GM21515 (cell line): ENCODE measurements at regions not wholly inside any gene's neighbourhood (a gene's known extent, or its start where the extent isn't known, plus 50 kb on each side); places are given as distances from the start of the nearest gene placed in this dataset.
"Not testable (repeated sequence)": the region's sequence is repeated elsewhere in the genome, so short reads cannot be mapped to it uniquely, and the experiment has no call there.

Experiments used
- ATAC-seq: cut with Tn5 transposase; IDR thresholded peaks from one replicate; pipeline ENCODE4 v1.9.1; 2021; ENCODE audit not compliant: unreplicated experiment

DNA sequence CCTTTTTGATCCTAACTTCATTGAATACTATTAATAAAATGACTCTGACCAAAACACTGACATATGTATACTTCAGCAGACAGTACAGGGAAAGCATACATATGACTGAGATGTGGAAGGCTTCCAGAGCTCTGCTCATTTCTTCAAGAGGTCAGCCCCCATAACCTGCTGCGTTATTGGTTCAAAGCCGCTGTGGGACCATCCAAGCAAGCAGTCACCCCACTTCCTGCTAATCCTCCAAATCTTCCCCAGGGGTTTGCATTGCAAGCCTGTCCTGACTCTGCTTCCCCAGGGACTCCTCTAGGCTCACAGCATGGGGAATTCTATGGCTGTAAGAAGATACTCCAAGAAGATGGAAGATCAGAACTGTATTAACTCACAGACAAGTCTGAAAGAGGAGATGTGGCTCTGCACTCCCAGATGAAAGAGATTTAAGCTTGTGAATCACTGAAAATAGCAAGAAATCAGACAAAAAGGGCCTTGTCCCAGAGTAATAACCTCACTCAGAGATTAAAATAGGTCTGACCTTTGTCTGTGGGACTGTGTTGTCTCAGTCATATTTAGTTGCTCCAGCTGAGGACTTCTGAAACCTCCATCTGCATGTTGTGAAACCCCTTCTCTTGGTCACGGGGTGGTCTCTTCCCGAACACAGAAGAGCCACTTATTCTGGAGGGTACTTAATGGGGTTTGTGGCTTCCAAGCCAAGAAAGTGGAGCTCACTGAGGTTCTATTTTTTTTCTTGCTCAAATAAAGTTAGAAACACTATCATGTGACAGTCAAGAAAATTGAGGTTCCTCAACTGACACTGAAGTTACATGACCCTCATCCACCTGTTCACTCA is 101.5 kb upstream of the MARCKS start:
- peak; percentile 84 for ATAC-seq

DNA sequence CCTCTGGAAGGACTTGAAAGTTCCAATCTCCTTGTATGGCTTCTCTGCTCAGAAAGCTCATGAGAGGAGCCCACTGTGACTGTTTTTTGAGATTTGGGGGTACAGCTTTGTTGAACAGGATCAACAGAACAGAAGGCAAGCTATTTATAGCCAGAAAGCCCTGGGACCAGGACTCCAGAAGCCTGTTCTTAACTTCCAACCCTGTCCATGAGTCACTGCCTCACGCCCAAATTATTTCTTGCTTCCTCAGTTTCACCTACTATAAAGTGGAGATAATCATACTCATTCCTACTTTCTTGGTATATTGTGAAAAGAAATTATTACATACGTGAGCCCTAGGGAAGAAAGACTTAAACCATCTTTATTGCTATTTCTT is 100.9 kb upstream of the MARCKS start:
- ATAC-seq = no peak

DNA sequence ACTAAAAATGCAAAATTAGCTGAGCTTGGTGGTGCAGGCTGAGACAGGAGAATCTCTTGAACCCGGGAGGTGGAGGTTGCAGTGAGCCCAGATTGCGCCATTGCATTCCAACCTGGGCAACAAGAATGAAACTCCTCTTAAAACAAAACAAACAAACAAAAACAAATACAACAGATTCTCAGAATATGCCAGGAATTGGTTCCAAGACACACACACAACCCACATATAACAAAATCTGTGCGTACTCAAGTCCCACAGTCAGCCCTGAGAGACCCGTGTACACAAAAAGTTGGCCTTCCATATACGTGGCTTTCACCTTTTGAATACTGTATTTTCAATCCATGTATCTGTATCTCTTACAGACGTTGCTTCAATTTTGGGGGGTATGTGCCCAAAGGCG is 98.9 kb upstream of the MARCKS start:
- ATAC-seq = no peak

DNA sequence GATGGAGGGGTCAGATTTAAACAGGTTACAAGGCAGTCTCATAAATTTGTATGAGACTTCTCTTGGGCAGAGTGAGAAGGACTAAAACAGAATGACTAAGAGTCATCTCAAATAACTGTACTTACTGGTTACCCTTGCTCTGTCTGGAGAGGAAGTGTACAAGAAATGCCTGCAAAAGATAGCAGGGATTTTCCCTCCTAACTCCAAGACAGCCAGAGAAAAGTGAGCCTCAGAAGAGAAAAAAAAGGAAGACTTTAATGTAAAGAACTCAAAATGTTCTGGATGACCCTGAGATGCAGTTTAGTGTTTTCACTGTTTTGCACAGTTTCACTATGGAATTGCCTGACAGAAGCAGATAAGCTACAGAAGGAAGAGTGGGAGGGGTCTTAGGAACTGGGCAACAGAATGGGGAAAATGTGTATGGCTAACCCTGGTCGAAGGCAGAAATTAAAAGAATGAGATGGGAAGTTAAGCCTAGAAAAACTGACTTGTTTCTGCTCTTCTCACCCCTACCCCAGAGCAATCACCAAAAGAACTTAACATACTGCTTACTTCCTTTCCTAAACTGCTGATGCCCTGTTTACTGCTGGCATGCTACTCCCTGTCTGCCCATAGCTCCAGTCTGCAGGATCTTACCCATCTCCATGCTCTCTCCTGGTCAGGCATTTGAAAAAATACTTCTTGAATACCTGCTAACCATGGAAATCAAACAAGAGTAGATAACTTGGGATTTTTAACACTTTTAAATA is 98.1 kb upstream of the MARCKS start:
- ATAC-seq = no peak

DNA sequence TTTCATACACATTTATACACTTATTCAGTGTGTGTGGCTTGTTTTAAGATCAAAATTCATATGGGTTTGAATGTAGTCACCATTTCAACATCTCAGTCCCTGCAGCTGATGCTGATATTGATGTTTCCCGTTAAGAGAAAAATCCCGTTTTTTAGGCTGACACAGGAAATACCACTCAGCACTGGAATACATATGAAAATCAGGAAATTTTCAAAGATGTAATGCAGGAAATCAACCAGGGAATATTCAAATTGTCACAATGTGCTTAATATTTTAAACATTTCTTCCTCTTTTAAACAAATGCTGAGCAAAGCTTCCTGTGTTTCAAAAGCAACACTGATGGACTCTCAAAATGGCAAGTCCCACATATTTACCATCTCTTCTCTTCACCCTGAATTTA is 94.5 kb upstream of the MARCKS start:
- ATAC-seq = no peak

GRCh38 chr6:113763311-113763766 is 93.8 kb upstream of the MARCKS start:
- ATAC-seq = no peak

DNA sequence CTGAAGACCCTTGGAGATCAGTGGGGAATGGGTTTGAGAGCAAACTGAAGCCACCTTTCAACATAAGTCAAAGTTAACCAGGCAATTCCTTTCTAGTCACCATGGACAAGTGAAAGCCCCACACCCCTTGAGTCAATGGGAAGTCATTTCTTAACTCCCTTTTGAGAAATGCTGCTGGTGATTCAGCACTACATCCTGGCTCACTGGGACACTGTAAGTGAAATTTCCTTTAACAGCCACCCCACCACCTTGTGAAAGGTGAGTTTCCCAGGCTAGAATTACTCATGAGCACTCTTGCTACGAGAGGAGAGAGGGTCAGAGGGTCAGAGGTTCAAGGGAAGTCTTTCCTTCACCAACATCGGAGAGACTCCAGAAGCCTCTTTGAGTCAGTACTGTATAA is 93.3 kb upstream of the MARCKS start:
- peak; percentile 71 for ATAC-seq

DNA sequence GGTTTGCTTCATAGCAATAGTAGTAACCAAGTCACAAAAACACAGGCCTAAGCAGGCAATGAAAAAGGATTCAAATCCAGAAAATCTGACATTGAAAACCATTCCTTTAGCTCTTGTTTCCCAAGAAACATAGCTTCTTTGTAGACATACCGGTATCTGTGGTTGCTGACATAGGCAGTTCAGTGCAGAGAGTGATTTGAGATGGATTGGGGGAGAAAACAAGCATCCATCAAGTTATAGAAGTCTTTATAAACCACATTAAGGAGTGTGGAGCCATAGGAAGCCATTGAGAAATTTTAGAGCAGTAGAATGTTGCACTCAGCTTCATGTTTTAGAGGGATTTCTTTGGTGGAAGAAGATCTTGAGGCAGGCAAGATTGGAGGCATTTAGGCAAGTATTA is 91.2 kb upstream of the MARCKS start:
- ATAC-seq = no peak

GRCh38 chr6:113767985-113768384 is 89.2 kb upstream of the MARCKS start:
- no peak for ATAC-seq

DNA sequence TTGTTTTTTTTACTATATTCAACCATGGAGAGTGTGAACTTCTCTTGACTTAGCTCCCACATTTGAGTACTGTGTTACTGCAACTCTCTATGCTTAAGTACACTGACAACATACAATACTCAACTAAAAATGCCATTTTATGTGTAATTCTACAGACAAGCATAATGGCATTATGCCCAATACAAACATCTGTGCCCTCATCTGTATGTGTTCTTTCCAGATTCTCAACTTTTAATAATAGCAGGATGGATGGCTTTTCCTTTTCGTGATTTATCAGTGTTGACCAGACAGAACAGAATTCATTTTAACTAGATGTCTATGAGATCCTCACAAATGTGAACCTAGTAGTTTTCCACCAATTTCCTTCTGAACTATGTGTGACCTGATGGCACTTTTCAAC is 84.2 kb upstream of the MARCKS start:
- ATAC-seq = no peak

DNA sequence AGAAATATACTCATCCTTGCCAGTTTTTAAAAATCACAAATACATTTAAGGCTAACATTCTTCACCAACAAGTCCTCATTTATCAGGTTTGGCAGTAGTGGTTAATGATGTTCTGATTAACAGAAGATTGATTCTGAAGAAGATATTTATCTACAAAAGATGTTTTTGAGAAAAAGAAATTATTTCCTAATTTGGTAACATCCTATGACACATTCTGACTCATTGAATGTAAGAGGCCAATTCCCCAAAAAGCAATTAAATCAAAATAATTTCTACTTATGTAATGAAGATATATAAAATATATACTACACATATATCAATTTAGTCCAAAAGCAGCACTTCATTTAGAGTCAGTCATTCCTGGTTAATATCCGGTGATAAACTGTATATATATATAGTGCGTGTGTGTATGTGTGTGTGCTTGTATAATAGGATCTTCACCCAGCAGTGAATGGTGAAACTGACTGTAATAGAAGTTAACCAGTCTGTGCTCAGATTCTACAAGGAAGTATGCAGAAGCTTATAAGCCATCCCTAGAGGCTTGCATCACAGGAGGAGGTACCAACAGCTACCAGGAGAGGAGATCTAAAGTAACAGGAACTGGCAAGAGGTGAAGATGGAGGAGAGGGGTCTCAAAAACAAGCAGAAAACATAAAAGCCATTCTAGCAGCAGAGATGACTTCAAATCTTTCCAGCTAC is 82.9 kb upstream of the MARCKS start:
- no peak for ATAC-seq

DNA sequence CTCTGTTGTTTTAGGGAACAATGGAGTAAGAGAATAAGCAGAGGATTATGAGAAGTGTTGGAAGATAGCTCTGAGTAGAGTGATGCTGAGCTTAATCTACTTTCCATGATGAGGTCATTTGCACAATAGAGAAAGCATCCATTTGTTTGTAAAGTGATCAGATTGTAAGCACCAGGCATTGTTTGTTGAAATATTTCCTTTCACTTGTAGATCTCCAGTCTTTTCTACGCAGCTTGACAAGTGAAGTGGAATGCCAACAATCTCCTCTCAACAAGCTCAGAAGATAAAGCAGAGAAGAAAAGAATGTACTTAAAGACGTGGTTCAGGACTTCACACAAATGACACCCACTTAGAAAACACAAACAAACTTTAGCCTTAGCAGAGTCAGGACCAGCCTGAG is 80.1 kb upstream of the MARCKS start:
- ATAC-seq = no peak

DNA sequence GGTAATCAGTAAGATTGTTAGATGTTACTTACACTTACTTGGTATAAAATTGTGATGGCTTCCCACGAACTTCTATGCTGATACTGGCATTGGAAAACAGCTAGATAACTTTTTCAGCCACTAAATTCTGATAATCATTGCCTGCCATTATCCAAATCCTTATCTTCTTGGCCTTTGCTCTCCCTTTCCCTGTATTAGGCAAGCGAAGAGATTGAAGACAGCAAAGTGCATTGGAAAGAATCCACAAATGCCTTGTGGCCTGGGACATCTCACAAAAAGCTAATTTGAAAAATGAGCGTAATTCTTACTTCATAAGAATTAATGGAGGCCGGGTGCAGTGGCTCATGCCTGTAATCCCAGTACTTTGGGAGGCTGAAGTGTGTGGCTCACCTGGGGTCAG is 79.5 kb upstream of the MARCKS start:
- ATAC-seq = no peak

- no peak for ATAC-seq
Measured at GRCh38 chr6:113779656-113780055, 77.5 kb upstream of the MARCKS start.

DNA sequence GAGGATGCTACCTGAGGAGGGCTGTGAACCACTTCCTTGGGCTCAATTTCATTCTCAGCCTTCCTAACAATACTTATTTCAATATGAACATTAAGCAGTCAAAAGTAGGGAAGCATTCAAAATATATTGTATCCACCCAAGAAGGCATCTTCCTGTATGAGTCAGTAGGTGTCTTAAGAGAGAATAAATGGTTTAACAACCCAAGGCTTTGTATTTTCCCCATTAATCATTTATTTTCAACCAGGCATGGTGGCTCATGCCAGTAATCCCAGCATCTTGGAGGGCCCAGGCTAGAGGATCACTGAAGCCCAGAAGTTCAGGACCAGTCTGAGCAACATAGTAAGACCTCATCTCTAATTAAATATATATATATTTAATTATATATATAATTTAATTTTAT is 74.5 kb upstream of the MARCKS start:
- ATAC-seq = no peak

DNA sequence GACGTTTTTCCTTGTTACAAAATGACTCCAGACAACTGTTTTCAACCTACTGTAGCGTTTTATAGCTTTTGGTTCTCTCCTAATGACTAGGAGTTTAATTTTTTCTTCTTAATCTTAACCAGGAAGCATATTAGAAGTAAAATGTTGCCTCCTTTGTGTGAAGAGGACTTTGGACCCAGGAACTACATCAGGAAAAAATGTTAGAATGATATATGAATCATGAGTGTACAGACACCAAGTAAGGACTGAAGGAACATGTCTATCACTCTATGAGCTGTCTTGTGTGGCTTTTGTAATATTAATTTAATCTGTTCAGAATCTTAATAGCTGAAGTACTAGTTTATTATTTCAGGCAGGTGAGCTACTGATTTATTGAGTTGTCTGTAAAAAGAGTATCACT is 71.0 kb upstream of the MARCKS start:
- ATAC-seq = no peak

- ATAC-seq = no peak
Measured at GRCh38 chr6:113788586-113788985, 68.6 kb upstream of the MARCKS start.

- not testable (repeated sequence) for ATAC-seq
Measured at GRCh38 chr6:113791225-113791624, 65.9 kb upstream of the MARCKS start.

GRCh38 chr6:113795371-113795770 is 61.8 kb upstream of the MARCKS start:
- not testable (repeated sequence) for ATAC-seq

DNA sequence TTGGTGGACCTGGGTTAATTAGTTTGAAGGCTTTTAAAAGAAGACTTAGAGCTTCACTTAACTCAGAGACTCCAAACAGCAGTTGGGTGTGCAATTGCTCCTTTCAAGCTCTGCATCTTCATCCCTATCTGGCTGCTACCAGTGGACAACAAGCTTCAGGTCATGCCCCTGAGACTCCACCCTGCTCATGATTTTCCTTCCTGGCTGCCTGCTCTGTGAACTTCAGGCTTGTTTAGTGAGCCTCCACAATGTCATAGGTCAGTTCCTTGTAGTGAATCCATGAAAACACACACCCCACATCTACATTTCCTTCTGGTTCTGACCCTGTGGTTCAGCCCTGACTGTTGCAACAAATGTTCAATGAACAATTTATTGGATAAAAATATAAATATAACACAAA is 61.1 kb upstream of the MARCKS start:
- ATAC-seq = no peak

DNA sequence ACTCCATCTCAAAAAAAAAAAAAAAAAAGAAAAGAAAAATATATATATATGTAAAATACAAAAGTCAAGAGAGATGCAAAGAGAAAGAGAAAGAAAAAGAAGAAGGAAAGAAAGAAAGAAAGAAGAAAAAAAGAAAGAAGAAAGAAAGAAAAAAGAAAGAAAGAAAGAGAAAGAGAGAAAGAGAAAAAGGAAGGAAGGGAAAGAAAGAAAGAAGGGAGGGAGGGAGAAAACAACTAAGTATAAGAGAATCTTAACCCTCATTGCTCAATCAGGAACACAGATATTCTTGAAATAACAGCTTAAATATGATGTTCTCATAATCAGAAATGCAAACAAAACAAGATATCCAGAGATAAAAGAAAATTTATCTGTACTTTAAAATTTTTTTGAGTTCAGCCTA is 54.4 kb upstream of the MARCKS start:
- no peak for ATAC-seq
